Neural progenitor cell (in vitro differentiated cells): ENCODE measurements at regions not wholly inside any gene's neighbourhood (a gene's known extent, or its start where the extent isn't known, plus 50 kb on each side); places are given as distances from the start of the nearest gene placed in this dataset.

ENCODE experiments used
- EZH2 ChIP-seq: fragments of 200-600 bp; sonication (generic); IDR thresholded peaks from 2 replicates; pipeline ENCODE4 v1.6.1; 2017; ENCODE audit warnings: antibody characterized with exemption, mild to moderate bottlenecking, moderate library complexity
- EZH2phosphoT487 ChIP-seq: fragments of 200-600 bp; sonication (generic); IDR thresholded peaks from 2 replicates; pipeline ENCODE4 v1.6.1; 2017; ENCODE audit warnings: antibody characterized with exemption
- TF ChIP-seq, protein P1 (sequence below): fragments of 200-600 bp; sonication (generic); IDR thresholded peaks from 2 replicates; pipeline ENCODE4 v1.5.1; 2017; ENCODE audit warnings: antibody characterized with exemption, mild to moderate bottlenecking

DNA sequence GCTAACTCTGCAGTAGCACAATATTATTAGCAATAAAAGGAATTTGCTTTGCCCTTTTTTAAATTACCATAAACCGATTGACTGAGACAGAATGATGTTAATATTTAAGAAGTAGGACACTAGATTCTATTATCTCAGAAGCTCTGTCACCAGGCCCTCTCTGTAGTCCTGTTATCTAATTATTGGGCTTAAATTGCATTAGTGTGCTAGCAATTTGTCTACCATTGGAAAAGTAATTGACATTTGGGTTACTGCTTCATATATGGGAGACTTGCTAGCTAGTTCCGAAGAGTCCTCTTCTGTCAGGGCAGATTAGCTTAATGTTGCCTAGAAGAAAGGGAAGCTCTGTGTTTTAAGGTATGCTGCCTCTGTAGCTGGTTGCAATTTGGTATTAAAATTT is 1107.3 kb upstream of the EEF2KMT start:
- TF ChIP-seq EZH2phosphoT487 (no peak), EZH2 (no peak)
- TF ChIP-seq, protein P1, sequence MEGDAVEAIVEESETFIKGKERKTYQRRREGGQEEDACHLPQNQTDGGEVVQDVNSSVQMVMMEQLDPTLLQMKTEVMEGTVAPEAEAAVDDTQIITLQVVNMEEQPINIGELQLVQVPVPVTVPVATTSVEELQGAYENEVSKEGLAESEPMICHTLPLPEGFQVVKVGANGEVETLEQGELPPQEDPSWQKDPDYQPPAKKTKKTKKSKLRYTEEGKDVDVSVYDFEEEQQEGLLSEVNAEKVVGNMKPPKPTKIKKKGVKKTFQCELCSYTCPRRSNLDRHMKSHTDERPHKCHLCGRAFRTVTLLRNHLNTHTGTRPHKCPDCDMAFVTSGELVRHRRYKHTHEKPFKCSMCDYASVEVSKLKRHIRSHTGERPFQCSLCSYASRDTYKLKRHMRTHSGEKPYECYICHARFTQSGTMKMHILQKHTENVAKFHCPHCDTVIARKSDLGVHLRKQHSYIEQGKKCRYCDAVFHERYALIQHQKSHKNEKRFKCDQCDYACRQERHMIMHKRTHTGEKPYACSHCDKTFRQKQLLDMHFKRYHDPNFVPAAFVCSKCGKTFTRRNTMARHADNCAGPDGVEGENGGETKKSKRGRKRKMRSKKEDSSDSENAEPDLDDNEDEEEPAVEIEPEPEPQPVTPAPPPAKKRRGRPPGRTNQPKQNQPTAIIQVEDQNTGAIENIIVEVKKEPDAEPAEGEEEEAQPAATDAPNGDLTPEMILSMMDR, result no peak
